ENCODE measurements at regions not wholly inside any gene's neighbourhood (a gene's known extent, or its start where the extent isn't known, plus 50 kb on each side); places are given as distances from the start of the nearest gene placed in this dataset.

DNA sequence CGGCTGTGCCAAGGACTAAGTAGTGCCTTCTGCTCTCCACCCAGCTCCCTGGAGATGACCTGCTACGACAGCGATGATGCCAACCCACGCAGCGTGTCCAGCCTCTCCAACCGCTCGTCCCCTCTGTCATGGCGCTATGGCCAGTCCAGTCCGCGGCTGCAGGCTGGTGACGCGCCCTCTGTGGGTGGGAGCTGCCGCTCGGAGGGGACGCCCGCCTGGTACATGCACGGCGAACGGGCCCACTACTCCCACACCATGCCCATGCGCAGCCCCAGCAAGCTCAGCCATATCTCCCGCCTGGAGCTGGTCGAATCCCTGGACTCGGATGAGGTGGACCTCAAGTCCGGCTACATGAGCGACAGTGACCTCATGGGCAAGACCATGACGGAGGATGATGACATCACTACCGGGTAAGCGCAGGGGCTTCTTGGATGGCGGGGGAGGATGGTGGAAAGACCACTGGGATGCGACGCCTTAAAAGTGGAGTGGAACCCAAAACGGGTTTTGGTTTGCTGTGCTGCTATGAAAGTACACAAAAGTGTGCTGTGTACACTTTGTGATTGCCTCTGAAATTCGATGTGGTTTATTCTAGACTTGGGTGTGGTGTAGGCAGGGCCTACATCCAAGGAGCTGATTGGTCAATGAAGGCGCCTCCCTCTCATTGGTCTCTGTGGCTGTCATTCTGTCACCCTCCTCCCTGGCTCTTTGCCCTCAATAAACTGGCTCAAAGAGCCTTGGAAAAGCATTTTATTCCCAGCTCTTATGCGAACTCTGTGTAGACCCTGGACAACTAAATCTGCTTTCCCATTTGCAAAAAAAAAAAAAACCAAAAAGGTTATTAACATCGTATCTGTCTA, 110.4 kb upstream of the IPO9 start:
- no TSS peak for BruUV-seq (replicated peaks)
- ChIA-PET CTCF (interaction anchor here (0.9 kb wide), 1 partner anchor 74 kb away, joined by 3 read pairs; no protein-coding TSS in a partner anchor), POLR2A (ENCODE audit: unreplicated experiment) (no interaction called here)
- TF ChIP-seq, protein P1, sequence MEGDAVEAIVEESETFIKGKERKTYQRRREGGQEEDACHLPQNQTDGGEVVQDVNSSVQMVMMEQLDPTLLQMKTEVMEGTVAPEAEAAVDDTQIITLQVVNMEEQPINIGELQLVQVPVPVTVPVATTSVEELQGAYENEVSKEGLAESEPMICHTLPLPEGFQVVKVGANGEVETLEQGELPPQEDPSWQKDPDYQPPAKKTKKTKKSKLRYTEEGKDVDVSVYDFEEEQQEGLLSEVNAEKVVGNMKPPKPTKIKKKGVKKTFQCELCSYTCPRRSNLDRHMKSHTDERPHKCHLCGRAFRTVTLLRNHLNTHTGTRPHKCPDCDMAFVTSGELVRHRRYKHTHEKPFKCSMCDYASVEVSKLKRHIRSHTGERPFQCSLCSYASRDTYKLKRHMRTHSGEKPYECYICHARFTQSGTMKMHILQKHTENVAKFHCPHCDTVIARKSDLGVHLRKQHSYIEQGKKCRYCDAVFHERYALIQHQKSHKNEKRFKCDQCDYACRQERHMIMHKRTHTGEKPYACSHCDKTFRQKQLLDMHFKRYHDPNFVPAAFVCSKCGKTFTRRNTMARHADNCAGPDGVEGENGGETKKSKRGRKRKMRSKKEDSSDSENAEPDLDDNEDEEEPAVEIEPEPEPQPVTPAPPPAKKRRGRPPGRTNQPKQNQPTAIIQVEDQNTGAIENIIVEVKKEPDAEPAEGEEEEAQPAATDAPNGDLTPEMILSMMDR (conservative IDR thresholded peaks at IDR 0.05) = no peak
- TF ChIP-seq EZH2 (IDR thresholded peaks at IDR 0.05; ENCODE audit: low read depth) = no peak
- Histone ChIP-seq H3K27ac (no peak overlapping the region), H3K79me2 (ENCODE audit: low read depth) (no peaks in the 10 kb centered on the region), H2AFZ (no peak overlapping the region), H3K4me1 (replicated peaks; ENCODE audit: insufficient read depth) (peaks cover 23% of the 10 kb centered on the region), H3K36me3 (ENCODE audit: low read depth) (no peaks in the 10 kb centered on the region), H3K27me3 (ENCODE audit: insufficient read depth, low read depth) (no peaks in the 10 kb centered on the region), H3K9me3 (ENCODE audit: insufficient read depth, low read depth) (no peaks in the 10 kb centered on the region), H3F3A (ENCODE audit: insufficient read depth, low read depth) (peaks cover 24% of the 10 kb centered on the region), H4K20me1 (ENCODE audit: insufficient read depth) (no peaks in the 10 kb centered on the region), H3K4me3 (no peak overlapping the region), H3K4me2 (no peak overlapping the region), H3K9me2 (ENCODE audit: insufficient read depth) (no peaks in the 10 kb centered on the region)
- no peak for DNase-seq
- intact Hi-C loops (cut with micrococcal nuclease; ENCODE audit: unreplicated experiment) = loop anchor here (10.0 kb wide), 1 partner anchor 386 kb away; no protein-coding TSS in a partner anchor

DNA sequence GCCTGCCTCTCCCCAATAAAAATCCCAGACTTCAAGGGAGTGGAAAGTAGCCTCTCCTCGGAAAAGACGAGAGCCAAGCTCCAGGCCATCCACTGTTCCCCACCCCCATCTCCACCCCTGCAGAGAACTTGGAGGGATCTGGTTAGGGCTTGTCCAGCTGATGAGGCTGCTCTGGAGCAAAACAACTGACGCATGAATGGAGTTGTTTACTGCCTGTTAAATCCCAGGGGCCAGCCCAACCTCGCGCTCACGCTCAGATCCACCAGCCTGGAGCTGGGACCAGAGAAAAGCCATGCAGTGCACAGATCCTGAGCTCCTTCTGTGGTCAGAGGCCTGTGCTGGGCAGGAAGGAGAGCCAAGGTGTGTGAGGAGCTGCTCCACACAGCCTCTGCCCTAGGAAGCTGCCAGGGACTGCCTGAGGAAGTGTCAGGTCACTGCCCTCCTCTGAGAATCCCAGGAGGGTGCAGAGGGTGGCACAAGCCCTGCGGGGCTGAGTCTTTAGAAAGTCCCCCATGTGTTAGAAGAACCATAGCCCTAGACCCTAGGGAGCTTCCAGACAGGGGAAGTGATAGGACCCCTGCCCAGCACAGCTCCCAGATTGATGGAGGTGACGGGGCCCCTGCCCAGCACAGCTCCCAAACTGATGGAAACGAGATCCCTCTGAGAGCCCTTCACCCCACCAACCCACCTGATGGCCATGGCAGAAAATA, 109.0 kb upstream of the IPO9 start:
- Histone ChIP-seq H3K9me3 (ENCODE audit: insufficient read depth, low read depth) (no peaks in the 10 kb centered on the region), H3K27ac (no peak overlapping the region), H3K4me3 (no peak overlapping the region), H3K36me3 (ENCODE audit: low read depth) (no peaks in the 10 kb centered on the region), H3K79me2 (ENCODE audit: low read depth) (no peaks in the 10 kb centered on the region), H3K9me2 (ENCODE audit: insufficient read depth) (no peaks in the 10 kb centered on the region), H2AFZ (no peak overlapping the region), H3K4me2 (no peak overlapping the region), H3K27me3 (ENCODE audit: insufficient read depth, low read depth) (no peaks in the 10 kb centered on the region), H3K4me1 (replicated peaks; ENCODE audit: insufficient read depth) (peaks cover 11% of the 10 kb centered on the region), H4K20me1 (ENCODE audit: insufficient read depth) (no peaks in the 10 kb centered on the region), H3F3A (ENCODE audit: insufficient read depth, low read depth) (peaks cover 13% of the 10 kb centered on the region)
- intact Hi-C loops (cut with micrococcal nuclease; ENCODE audit: unreplicated experiment) = loop anchor here (10.0 kb wide), 1 partner anchor 385 kb away; no protein-coding TSS in a partner anchor
- no peak for DNase-seq
- CTCF ChIA-PET = no interaction called here
- POLR2A ChIA-PET (ENCODE audit: unreplicated experiment) = no interaction called here
- no TSS peak for BruUV-seq (replicated peaks)
- no peak for TF ChIP-seq EZH2 (IDR thresholded peaks at IDR 0.05; ENCODE audit: low read depth)
- TF ChIP-seq, protein P1 (conservative IDR thresholded peaks at IDR 0.05) = no peak

DNA sequence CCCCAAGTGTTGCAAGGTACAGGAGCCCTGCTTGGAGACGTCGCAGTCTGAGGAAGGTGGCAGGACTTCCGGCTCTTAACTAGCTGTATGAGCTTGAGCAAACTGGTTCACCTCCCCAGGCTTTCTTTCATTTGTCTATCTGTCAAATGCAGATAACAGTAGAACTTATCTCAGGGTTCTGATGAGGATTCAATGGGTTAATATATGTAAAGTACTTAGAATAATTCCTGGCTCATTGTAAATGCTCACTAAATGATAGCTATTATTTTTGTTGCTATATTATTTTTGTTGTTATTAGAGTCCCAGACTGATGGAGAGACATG, 108.5 kb upstream of the IPO9 start:
- no peak for DNase-seq
- H4K20me1 ChIP-seq (ENCODE audit: insufficient read depth) = no peaks in the 10 kb centered on the region
- H3K9me2 ChIP-seq (ENCODE audit: insufficient read depth) = no peaks in the 10 kb centered on the region
- no peak overlapping the region for H2AFZ ChIP-seq
- no peaks in the 10 kb centered on the region for H3K79me2 ChIP-seq (ENCODE audit: low read depth)
- no peaks in the 10 kb centered on the region for H3K9me3 ChIP-seq (ENCODE audit: insufficient read depth, low read depth)
- intact Hi-C loops (cut with micrococcal nuclease; ENCODE audit: unreplicated experiment) = no loop called here
- H3K4me1 ChIP-seq (replicated peaks; ENCODE audit: insufficient read depth) = peaks cover 6% of the 10 kb centered on the region
- BruUV-seq (replicated peaks) = no TSS peak
- TF ChIP-seq, protein P1 (conservative IDR thresholded peaks at IDR 0.05) = no peak
- TF ChIP-seq EZH2 (IDR thresholded peaks at IDR 0.05; ENCODE audit: low read depth) = no peak
- ChIA-PET POLR2A (ENCODE audit: unreplicated experiment) (no interaction called here), CTCF (no interaction called here)
- H3K4me2 ChIP-seq = no peak overlapping the region
- H3K4me3 ChIP-seq = no peak overlapping the region
- H3K27me3 ChIP-seq (ENCODE audit: insufficient read depth, low read depth) = no peaks in the 10 kb centered on the region
- no peak overlapping the region for H3K27ac ChIP-seq
- no peaks in the 10 kb centered on the region for H3K36me3 ChIP-seq (ENCODE audit: low read depth)
- H3F3A ChIP-seq (ENCODE audit: insufficient read depth, low read depth) = peaks cover 8% of the 10 kb centered on the region
